HG03095 (cell line): ENCODE measurements at regions not wholly inside any gene's neighbourhood (a gene's known extent, or its start where the extent isn't known, plus 50 kb on each side); places are given as distances from the start of the nearest gene placed in this dataset.

Source experiments
- ATAC-seq: cut with Tn5 transposase; IDR thresholded peaks from one replicate; pipeline ENCODE4 v1.9.1; 2021; ENCODE audit warnings: moderate library complexity; ENCODE audit not compliant: unreplicated experiment

DNA sequence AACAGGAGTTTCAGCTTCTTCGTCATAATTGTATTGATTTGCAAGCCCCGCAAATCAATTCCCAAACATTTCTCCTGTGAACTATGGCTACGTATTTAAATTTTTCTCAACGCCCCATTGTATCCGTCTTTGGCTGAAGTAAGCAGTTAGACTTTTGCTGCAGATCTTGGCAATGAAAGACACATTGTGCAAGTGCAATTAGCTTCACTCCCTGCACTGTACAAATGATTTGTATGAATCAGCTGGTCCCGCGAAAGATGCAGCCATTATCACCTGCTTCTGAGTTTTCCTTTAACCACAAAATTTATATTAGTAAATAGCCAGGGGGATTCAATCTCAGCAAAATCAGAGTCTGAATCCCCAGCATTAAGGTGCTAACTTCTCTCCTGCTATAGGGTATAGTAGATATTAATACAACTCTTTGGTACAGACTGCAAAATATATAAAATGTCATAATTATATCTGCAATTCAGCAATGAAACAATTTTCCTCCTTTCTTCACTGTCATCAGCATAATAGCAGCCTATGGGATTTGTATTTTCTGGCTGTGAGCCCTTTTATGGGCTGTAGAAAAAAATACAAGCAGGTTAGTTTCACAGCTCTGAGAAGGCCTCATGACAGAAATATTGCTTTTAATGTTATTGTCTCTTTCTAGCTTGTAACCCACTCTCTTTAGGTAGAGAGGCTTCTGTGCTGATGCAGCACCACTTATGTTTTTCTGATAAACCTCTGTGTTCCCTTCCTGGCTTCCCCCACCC is 68.4 kb upstream of the SMARCA2 start:
- ATAC-seq = no peak

DNA sequence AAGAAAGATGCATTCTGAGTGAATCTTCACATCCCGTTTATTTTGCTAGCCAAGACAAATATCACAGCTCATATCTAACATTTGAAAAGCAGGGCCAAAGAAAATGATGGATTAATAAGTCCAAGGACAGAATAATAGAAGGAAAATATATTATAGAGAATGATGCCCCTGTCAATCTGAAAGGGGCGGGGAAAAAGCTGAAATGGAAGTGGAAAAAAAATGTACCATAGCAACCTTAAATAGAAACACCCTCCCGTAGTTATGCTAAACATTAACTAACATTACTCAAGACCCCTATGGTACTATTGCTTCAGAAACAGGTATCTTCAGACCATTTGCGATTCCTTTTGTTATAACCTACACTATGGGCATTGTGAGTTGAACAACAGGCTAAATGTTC is 67.7 kb upstream of the SMARCA2 start:
- no peak for ATAC-seq

DNA sequence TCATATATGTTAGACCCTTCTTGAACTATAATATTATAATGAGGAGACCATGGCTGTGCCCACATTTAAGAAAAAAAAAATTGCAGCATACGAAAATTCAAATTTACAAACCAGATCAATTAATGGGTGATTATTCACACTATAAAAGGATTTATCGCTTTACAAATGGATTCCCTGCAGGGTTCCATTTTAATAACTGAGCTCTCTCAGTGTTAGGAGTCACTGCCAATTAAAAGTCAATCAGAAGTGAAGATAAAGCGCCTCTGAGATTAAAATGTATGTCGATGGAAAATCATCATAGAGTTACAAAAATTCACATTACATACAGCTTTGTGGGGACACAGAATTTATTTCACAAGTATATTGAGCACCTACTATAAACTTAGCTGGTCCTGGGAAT is 66.6 kb upstream of the SMARCA2 start:
- ATAC-seq = no peak

DNA sequence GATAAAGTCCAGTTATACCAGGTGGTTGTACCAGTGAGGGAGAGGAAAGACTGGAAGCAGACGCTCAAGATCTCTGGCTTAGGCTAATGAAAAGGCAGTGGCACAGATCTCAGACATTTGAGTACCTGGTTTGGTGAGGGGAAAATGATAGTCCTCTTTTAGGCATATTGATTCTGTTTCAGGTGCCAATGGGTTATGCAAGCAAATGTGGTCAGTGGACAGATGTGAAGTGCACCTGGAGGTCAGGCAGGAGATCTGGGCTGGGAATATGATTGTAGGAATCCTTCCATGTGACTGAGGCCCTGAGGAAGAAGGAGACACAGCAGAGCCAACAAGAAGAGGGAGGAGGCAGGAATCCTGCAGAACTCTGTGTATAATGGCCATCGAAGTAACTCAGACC is 63.7 kb upstream of the SMARCA2 start:
- ATAC-seq = no peak

DNA sequence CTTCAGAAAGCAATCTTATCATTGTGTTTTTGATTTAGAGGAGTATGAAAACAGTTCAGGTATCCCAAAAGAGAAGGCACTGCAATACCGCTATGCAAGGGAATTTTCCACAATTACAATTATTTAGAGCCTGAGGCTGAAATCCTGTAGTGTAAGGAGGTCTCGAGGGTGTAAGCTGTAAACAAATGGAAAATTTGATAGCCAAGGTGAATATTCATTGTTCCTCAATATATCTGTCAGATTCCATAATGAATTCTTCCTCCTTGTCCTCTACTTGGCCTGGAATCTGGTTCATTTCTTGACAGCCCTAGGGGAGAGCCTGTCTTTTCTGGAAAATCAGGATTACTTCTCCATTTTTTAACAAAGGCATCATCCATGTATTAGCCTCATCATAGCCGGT is 63.1 kb upstream of the SMARCA2 start:
- ATAC-seq = no peak

DNA sequence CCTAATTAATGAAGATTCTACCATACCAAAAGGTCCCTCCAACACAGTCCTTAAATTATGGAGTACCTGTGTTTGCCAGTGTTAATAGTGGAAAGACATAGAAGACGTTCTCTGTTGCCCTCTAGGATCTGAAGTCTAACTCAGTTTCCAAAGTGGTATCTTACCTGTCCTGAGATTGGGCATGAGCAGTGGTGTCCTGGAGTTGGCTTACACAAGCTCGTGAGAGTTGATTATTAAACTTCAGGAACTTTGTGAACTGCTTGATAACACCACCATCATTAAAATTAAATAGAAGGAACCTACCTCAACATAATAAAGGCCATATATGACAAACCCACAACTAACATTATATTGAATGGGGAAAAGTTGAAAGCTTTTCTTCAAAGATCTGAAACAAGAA is 60.9 kb upstream of the SMARCA2 start:
- ATAC-seq = no peak

DNA sequence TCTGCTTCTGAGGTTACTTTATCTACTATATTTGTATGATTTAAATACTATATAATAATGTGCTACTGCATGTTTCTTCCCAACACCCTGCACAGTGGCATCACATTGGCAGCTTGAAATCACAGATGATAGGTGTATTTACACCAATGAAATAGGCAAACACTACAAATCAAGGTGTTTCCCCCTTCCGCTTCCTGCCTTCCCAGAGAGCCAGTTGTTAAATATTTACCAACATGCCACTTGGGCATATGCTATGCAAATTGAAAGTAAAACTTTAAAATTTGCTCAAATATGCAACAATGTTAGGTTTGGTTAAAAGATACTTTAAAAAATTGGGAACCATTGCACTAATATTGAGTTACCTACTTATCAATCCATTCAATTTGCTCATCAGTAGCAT is 58.2 kb upstream of the SMARCA2 start:
- ATAC-seq = no peak

DNA sequence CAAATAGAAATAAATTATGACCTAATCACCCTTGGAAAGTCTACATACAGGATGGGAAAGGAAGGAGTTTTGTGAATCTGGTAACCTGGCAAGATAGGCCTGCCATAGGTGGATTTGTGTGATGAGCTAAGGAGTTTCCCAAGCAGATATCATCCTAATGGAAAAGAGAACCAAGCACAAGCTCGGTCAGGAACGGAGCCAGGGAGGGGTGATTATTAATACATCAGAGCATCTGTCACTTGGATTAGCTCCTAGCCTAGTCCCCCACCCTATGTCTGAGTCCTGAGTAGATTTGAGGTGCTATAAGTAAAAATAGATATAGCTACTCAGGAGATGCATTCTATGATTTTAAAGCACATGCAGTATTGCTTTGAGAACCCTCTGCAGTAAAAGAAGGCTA is 57.3 kb upstream of the SMARCA2 start:
- no peak for ATAC-seq

DNA sequence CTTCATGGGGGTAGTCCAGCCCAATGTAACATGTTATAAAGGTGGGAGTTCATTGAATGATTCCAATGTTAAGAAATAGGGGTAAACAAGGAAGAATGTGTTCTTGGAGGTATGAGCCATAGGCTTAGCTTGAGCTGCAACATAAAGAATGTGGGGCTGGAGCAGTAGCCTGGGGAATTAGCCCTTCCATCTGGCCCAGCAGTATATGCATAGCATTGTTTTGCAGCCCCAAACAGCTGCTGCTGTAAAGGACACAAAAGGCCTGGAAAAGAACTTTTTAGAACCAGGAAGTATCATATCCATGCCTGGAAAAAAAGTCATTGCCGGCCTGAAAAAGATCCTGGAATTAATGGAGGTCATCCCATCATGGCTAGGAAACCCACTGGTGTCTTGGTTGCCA is 55.8 kb upstream of the SMARCA2 start:
- ATAC-seq = no peak

DNA sequence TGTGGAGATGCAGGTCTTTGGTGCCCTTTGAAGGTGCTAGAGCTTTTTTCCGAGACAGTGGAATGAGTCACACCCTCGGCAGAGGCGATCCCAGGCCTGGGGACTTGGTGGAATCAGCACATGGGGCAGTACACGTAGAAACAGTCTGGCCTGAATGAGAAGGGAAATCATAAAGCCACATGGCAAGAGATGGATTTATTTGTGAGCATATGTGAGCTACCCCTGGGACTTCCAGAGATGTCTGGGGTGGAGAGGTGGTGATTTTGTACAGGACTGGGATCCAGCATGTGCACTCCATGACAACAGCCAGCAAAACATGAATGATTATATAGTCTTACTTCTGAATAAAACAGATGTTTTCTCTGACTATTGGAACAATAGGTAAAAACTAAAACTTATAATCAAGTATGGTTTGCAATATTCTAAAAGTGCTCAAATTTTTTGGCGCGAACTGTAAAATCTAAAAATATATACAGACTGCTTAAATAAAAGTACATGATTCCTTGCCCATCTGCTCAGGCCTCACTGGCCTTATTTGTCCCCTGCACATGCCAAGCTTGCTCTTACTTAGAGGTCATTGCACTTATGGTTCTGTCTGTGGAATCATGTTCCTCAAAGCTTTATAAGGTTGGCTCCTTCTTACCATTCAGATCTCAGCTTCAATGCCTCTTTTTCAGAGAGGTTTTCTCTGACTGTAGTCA is 54.7 kb upstream of the SMARCA2 start:
- no peak for ATAC-seq

DNA sequence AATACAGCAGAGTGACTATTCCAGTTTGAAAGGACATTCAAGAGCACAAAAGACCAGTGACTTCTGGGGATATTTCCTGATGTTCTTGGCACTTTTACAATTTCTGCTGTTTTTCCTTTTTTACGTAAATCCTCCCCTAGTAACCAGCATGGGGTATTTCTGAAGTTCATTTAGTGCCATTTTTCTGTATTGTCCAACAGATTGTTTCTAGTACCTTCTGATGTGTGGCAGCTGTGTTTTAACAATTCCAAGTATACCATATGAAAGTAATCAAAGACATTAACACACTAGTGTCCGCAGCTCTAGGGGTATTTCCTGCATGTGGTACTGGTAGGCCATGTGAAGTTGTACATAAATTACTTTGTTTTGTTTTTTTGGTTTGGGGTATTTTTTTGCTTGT is 53.0 kb upstream of the SMARCA2 start:
- no peak for ATAC-seq

DNA sequence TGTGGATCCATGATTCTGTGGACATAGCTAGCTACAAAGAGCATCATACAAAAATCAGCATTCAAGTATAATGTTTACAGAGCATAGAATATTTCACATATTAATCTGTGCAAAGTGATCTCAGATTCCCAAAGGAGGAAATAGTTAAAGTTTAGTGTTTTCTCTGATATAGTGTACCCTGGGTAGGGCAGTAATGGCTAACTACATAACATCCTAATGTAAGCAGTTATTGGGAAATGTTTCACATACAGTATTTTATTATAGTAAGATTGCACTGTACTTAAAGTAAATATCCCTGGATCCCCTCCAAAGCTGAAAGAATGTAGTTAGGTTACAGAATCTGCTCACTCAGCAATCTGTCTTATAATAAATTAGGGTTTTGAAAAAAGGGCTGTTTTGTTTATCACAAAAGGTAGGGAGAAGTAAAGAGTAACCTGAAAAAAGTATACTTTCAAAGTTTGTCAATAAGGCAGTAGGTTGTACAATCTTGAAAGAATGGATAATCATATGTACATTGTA is 52.5 kb upstream of the SMARCA2 start:
- no peak for ATAC-seq

DNA sequence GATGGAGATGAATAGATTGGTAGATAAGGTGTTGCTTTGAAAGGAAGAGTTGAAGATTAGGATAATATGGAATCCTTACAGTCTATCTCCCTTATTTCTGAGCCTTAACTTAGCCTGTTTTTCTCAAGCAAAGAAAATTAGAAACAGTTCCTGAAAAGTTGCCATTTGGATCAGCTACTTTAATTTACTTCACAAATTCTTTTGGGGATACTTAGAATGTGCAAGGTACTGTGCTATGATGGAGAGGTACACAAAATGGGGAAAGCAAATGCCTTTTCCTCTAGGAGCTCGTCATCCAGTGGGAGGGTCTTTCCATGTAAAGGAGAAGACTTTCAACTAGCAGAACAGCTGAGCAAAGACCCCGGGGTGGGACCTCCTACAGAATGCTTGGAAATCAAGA is 51.1 kb upstream of the SMARCA2 start:
- no peak for ATAC-seq
